NT2/D1 (cell line): ENCODE measurements at regions not wholly inside any gene's neighbourhood (a gene's known extent, or its start where the extent isn't known, plus 50 kb on each side); places are given as distances from the start of the nearest gene placed in this dataset.

Experiments
- DNase-seq: peaks from one replicate; pipeline ENCODE4 v3.0.0-alpha.2; 2011; ENCODE audit warnings: low read depth, low spot score
- H3K27me3 ChIP-seq: 2 replicates; pipeline ENCODE4 v1.6.0; 2011; ENCODE audit warnings: mild to moderate bottlenecking; ENCODE audit not compliant: insufficient read length, insufficient read depth
- H3K36me3 ChIP-seq: 2 replicates; pipeline ENCODE4 v1.6.1; 2011; ENCODE audit warnings: mild to moderate bottlenecking, low read length, mixed read lengths; ENCODE audit not compliant: insufficient read depth, insufficient read length
- H3K4me1 ChIP-seq: 2 replicates; pipeline ENCODE4 v1.5.1; 2011; ENCODE audit not compliant: insufficient read depth, insufficient read length
- H3K4me3 ChIP-seq: 2 replicates; pipeline ENCODE4 v1.5.1; 2011; ENCODE audit warnings: low read depth; ENCODE audit not compliant: insufficient read length
- H3K9ac ChIP-seq: 2 replicates; pipeline ENCODE4 v1.6.0; 2011; ENCODE audit warnings: low read depth; ENCODE audit not compliant: insufficient read length
- H3K9me3 ChIP-seq: 2 replicates; pipeline ENCODE4 v1.5.1; 2011; ENCODE audit warnings: mild to moderate bottlenecking, low read length; ENCODE audit not compliant: insufficient read depth
- SUZ12 ChIP-seq: IDR thresholded peaks from 2 replicates; pipeline ENCODE4 v1.6.1; 2011; ENCODE audit not compliant: insufficient read length, insufficient read depth; ENCODE audit errors: extremely low read depth
- YY1 ChIP-seq: IDR thresholded peaks from 2 replicates; pipeline ENCODE4 v1.6.1; 2011; ENCODE audit not compliant: insufficient read length, insufficient read depth
- ZNF274 ChIP-seq: IDR thresholded peaks from 2 replicates; pipeline ENCODE4 v1.6.1; 2011; ENCODE audit warnings: mild to moderate bottlenecking, low read depth, low read length

- Histone ChIP-seq H3K9me3 (no peaks in the 10 kb centered on the region), H3K4me1 (no peaks in the 10 kb centered on the region), H3K36me3 (no peaks in the 10 kb centered on the region), H3K27me3 (no peaks in the 10 kb centered on the region), H3K4me3 (no peak overlapping the region), H3K9ac (no peak overlapping the region)
- TF ChIP-seq SUZ12 (no peak), YY1 (no peak), ZNF274 (no peak)
- DNase-seq, result no peak
Measured at GRCh38 chr3:21055015-21055414, 696.0 kb downstream of the ZNF385D start.

GRCh38 chr3:21054064-21054463 is 696.9 kb downstream of the ZNF385D start:
- TF ChIP-seq YY1, result no peak
- TF ChIP-seq SUZ12, result no peak
- TF ChIP-seq ZNF274, result no peak
- H3K27me3 ChIP-seq, result no peaks in the 10 kb centered on the region
- no peak for DNase-seq

GRCh38 chr3:21049334-21050062 is 701.5 kb downstream of the ZNF385D start:
- DNase-seq, result no peak
- Histone ChIP-seq H3K9ac (no peak overlapping the region), H3K9me3 (no peaks in the 10 kb centered on the region), H3K36me3 (no peaks in the 10 kb centered on the region), H3K4me1 (no peaks in the 10 kb centered on the region), H3K4me3 (no peak overlapping the region), H3K27me3 (no peaks in the 10 kb centered on the region)
- no peak for TF ChIP-seq ZNF274
- no peak for TF ChIP-seq YY1
- no peak for TF ChIP-seq SUZ12

More at GRCh38 chr3:21054064-21054463, 696.9 kb downstream of the ZNF385D start:
- H3K4me3 ChIP-seq, result no peak overlapping the region
- no peaks in the 10 kb centered on the region for H3K36me3 ChIP-seq
- no peak overlapping the region for H3K9ac ChIP-seq
- no peaks in the 10 kb centered on the region for H3K9me3 ChIP-seq
- no peaks in the 10 kb centered on the region for H3K4me1 ChIP-seq

- no peaks in the 10 kb centered on the region for H3K9me3 ChIP-seq
- H3K36me3 ChIP-seq, result no peaks in the 10 kb centered on the region
- no peak for DNase-seq
- no peak overlapping the region for H3K4me3 ChIP-seq
- no peaks in the 10 kb centered on the region for H3K27me3 ChIP-seq
- no peaks in the 10 kb centered on the region for H3K4me1 ChIP-seq
- no peak overlapping the region for H3K9ac ChIP-seq
- TF ChIP-seq ZNF274 (no peak), YY1 (no peak), SUZ12 (no peak)
Measured at GRCh38 chr3:21043139-21043538, 707.9 kb downstream of the ZNF385D start.

- Histone ChIP-seq H3K27me3 (no peaks in the 10 kb centered on the region), H3K9ac (no peak overlapping the region), H3K36me3 (no peaks in the 10 kb centered on the region), H3K4me1 (no peaks in the 10 kb centered on the region), H3K4me3 (no peak overlapping the region), H3K9me3 (no peaks in the 10 kb centered on the region)
- DNase-seq, result no peak
- TF ChIP-seq ZNF274 (no peak), SUZ12 (no peak), YY1 (no peak)
Measured at GRCh38 chr3:21042184-21042583, 708.8 kb downstream of the ZNF385D start.

- TF ChIP-seq YY1 (no peak), SUZ12 (no peak), ZNF274 (no peak)
- H3K4me3 ChIP-seq, result no peak overlapping the region
- H3K9ac ChIP-seq, result no peak overlapping the region
- no peak for DNase-seq
- no peaks in the 10 kb centered on the region for H3K27me3 ChIP-seq
- H3K36me3 ChIP-seq, result no peaks in the 10 kb centered on the region
- H3K9me3 ChIP-seq, result no peaks in the 10 kb centered on the region
- no peaks in the 10 kb centered on the region for H3K4me1 ChIP-seq
Measured at GRCh38 chr3:21041621-21042020, 709.4 kb downstream of the ZNF385D start.

GRCh38 chr3:21036888-21037287 is 714.1 kb downstream of the ZNF385D start:
- Histone ChIP-seq H3K9me3 (0 out of 2 replicates have a peak, but pooled peaks cover 3% of the 10 kb centered on the region), H3K4me3 (no peak overlapping the region), H3K36me3 (no peaks in the 10 kb centered on the region), H3K27me3 (no peaks in the 10 kb centered on the region), H3K4me1 (no peaks in the 10 kb centered on the region), H3K9ac (no peak overlapping the region)
- no peak for DNase-seq
- TF ChIP-seq SUZ12, result no peak
- no peak for TF ChIP-seq YY1

GRCh38 chr3:21028412-21028811 is 722.6 kb downstream of the ZNF385D start:
- Histone ChIP-seq H3K4me1 (no peaks in the 10 kb centered on the region), H3K4me3 (no peak overlapping the region), H3K36me3 (no peaks in the 10 kb centered on the region)

More at GRCh38 chr3:21028412-21028811, 722.6 kb downstream of the ZNF385D start:
- no peak for DNase-seq
- Histone ChIP-seq H3K9me3 (no peaks in the 10 kb centered on the region), H3K27me3 (no peaks in the 10 kb centered on the region), H3K9ac (no peak overlapping the region)
- no peak for TF ChIP-seq ZNF274
- TF ChIP-seq SUZ12, result no peak
